ENCODE measurements at regions not wholly inside any gene's neighbourhood (a gene's known extent, or its start where the extent isn't known, plus 50 kb on each side); places are given as distances from the start of the nearest gene placed in this dataset.

GRCh38 chr10:61279400-61279799, 173.8 kb downstream of the TMEM26 start:
- Histone ChIP-seq H3K27me3 (ENCODE audit: control insufficient read depth, extremely low read depth, insufficient read depth, low read length) (no peaks in the 10 kb centered on the region), H2AFZ (ENCODE audit: control insufficient read depth, low read length) (no peak overlapping the region), H4K20me1 (ENCODE audit: control insufficient read depth, extremely low read depth, insufficient read depth, low read length) (no peaks in the 10 kb centered on the region), H3K4me3 (ENCODE audit: control insufficient read depth in 2 of 3, extremely low read depth in 1 of 3, insufficient read depth in 2 of 3, low read depth in 1 of 3, low read length in 3 of 3) (no peak overlapping the region), H3K36me3 (ENCODE audit: control insufficient read depth in 2 of 2, extremely low read depth in 1 of 2, insufficient read depth in 2 of 2, low read length in 2 of 2) (no peaks in the 10 kb centered on the region), H3K4me1 (ENCODE audit: control insufficient read depth, extremely low read depth, insufficient read depth, low read length) (no peaks in the 10 kb centered on the region), H3K9me3 (ENCODE audit: control insufficient read depth, low read depth, low read length) (no peaks in the 10 kb centered on the region), H3K4me2 (ENCODE audit: control insufficient read depth, extremely low read depth, insufficient read depth, low read depth, low read length) (no peak overlapping the region), H3K79me2 (ENCODE audit: control insufficient read depth, insufficient read depth, low read length) (no peaks in the 10 kb centered on the region), H3K27ac (ENCODE audit: control insufficient read depth, insufficient read depth, low read length) (no peak overlapping the region), H3K9me1 (ENCODE audit: control insufficient read depth, extremely low read depth, insufficient read depth, low read length) (no peaks in the 10 kb centered on the region), H3K9ac (ENCODE audit: control insufficient read depth, extremely low read depth, insufficient read depth, low read length) (no peak overlapping the region)
- dilution Hi-C loops (cut with MboI; ENCODE audit: extremely low pct_ligation_motif_present, low sequenced_read_pairs), result no loop called here
- DNase-seq (ENCODE audit: low read depth, low spot score) (no peak), FAIRE-seq (no peak)
- TF ChIP-seq CTCF (optimal IDR thresholded peaks at IDR 0.05 in 1 of 3, IDR thresholded peaks at IDR 0.05 in 1 of 3, conservative IDR thresholded peaks at IDR 0.05 in 1 of 3; ENCODE audit: extremely low read depth in 1 of 3, insufficient read depth in 2 of 3, low read length in 3 of 3) (no peak), EZH2 (IDR thresholded peaks at IDR 0.05; ENCODE audit: low read length) (no peak)

GRCh38 chr10:61278556-61278955, 174.6 kb downstream of the TMEM26 start:
- H3K79me2 ChIP-seq (ENCODE audit: control insufficient read depth, insufficient read depth, low read length), result no peaks in the 10 kb centered on the region
- TF ChIP-seq CTCF (optimal IDR thresholded peaks at IDR 0.05 in 1 of 3, IDR thresholded peaks at IDR 0.05 in 1 of 3, conservative IDR thresholded peaks at IDR 0.05 in 1 of 3; ENCODE audit: extremely low read depth in 1 of 3, insufficient read depth in 2 of 3, low read length in 3 of 3), result no peak
- TF ChIP-seq EZH2 (IDR thresholded peaks at IDR 0.05; ENCODE audit: low read length), result no peak
- no peaks in the 10 kb centered on the region for H3K9me1 ChIP-seq (ENCODE audit: control insufficient read depth, extremely low read depth, insufficient read depth, low read length)
- FAIRE-seq (no peak), DNase-seq (ENCODE audit: low read depth, low spot score) (no peak)
- no peak overlapping the region for H3K27ac ChIP-seq (ENCODE audit: control insufficient read depth, insufficient read depth, low read length)
- H3K9ac ChIP-seq (ENCODE audit: control insufficient read depth, extremely low read depth, insufficient read depth, low read length), result no peak overlapping the region
- H4K20me1 ChIP-seq (ENCODE audit: control insufficient read depth, extremely low read depth, insufficient read depth, low read length), result no peaks in the 10 kb centered on the region
- H3K4me2 ChIP-seq (ENCODE audit: control insufficient read depth, extremely low read depth, insufficient read depth, low read depth, low read length), result no peak overlapping the region
- H3K27me3 ChIP-seq (ENCODE audit: control insufficient read depth, extremely low read depth, insufficient read depth, low read length), result no peaks in the 10 kb centered on the region
- no peaks in the 10 kb centered on the region for H3K4me1 ChIP-seq (ENCODE audit: control insufficient read depth, extremely low read depth, insufficient read depth, low read length)
- no peaks in the 10 kb centered on the region for H3K36me3 ChIP-seq (ENCODE audit: control insufficient read depth in 2 of 2, extremely low read depth in 1 of 2, insufficient read depth in 2 of 2, low read length in 2 of 2)
- H2AFZ ChIP-seq (ENCODE audit: control insufficient read depth, low read length), result no peak overlapping the region
- dilution Hi-C loops (cut with MboI; ENCODE audit: extremely low pct_ligation_motif_present, low sequenced_read_pairs), result no loop called here
- H3K4me3 ChIP-seq (ENCODE audit: control insufficient read depth in 2 of 3, extremely low read depth in 1 of 3, insufficient read depth in 2 of 3, low read depth in 1 of 3, low read length in 3 of 3), result no peak overlapping the region
- H3K9me3 ChIP-seq (ENCODE audit: control insufficient read depth, low read depth, low read length), result no peaks in the 10 kb centered on the region

Data from keratinocyte (primary cell).